WTC11 (cell line): ENCODE measurements at regions not wholly inside any gene's neighbourhood (a gene's known extent, or its start where the extent isn't known, plus 50 kb on each side); places are given as distances from the start of the nearest gene placed in this dataset.

Source experiments
- CTCF ChIP-seq: fragments of 200-600 bp; IDR thresholded peaks from 2 replicates; pipeline ENCODE4 v1.8.0; 2022; ENCODE audit warnings: antibody characterized with exemption
- NR3C1 ChIP-seq: sonication (generic); formaldehyde crosslinking; conservative IDR thresholded peaks from 2 replicates; pipeline ENCODE4 v1.8.1; 2023; ENCODE audit warnings: low read depth, mild to moderate bottlenecking, missing genetic modification reagents

DNA sequence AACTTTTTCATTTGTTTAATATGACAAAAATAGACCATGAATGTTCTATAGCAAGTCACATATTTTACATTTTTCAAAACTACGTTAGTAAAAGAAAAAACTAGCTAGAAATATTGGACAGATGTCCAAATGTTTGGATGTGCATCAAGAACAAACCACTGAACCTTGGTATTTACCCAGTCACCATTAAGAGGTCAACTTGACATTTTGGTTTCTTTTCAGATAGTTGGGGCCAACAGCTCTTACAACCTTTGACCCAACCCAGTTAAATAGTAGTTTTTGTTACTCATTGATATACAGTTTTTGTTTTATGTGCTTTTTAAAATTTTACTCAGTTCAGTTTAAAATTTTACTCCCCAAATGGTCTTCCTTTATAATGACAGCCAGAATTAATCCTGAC is 238.7 kb upstream of the TET2 start:
- TF ChIP-seq CTCF = no peak
- no peak for TF ChIP-seq NR3C1
